GM21390 (cell line): ENCODE measurements at regions not wholly inside any gene's neighbourhood (a gene's known extent, or its start where the extent isn't known, plus 50 kb on each side); places are given as distances from the start of the nearest gene placed in this dataset.
"Not testable (repeated sequence)": the region's sequence is repeated elsewhere in the genome, so short reads cannot be mapped to it uniquely, and the experiment has no call there.

Experiments
- ATAC-seq: cut with Tn5 transposase; IDR thresholded peaks from one replicate; pipeline ENCODE4 v1.9.1; 2021; ENCODE audit not compliant: unreplicated experiment

GRCh38 chr5:57002959-57003485, 51.1 kb upstream of the MIER3 start:
- ATAC-seq = no peak

DNA sequence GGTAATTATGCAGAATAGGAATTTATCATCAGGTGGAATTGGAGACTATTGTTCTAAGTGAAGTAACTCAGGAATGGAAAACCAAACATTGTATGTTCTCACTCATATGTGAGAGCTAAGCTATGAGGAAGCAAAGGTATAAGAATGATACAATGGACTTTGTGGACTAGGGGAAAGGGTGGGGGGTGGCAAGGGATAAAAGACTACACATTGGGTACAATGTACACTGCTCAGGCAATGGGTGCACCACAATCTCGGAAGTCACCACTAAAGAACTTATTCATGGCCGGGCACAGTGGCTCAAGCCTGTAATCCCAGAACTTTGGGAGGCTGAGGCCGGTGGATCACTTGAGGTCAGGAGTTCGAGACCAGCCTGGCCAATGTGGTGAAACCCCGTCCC, 51.6 kb upstream of the MIER3 start:
- ATAC-seq = not testable (repeated sequence)

GRCh38 chr5:57004800-57005199, 52.9 kb upstream of the MIER3 start:
- no peak for ATAC-seq

DNA sequence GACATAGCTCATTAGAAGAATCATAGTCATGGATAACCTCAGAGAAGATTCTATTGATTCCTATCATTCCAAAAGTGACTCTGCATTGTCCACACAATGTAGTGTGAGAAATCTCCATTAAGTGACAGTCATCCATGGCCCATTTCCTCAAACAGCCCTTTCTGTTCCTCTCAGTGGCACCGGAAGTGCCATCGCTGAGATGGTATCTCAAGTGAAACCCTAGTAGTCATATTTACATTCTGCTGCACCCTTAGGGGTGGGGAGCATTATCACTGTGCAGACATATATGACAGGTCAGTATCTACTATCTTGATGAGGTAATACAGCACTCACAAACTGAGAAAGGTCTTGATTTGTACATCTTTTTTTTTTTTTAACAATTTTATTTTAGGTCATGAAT, 55.4 kb upstream of the MIER3 start:
- peak; percentile 66 for ATAC-seq

DNA sequence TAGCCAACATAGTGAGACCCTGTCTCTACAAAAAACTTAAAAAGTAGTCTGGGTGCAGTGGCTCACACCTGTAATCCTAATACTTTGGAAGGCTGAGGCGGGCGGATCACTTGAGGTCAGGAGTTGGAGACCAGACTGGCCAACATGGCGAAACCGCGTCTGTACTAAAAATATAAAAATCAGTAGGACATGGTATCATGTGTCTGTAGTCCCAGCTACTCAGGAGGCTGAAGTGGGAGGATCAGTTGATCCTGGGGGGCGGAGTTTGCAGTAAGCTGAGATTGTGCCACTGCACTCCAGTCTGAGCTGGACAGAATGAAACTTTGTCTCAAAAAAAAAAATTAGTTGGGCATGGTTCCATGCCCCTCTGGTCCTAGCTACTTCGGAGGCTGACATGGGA, 57.9 kb upstream of the MIER3 start:
- ATAC-seq = no peak

DNA sequence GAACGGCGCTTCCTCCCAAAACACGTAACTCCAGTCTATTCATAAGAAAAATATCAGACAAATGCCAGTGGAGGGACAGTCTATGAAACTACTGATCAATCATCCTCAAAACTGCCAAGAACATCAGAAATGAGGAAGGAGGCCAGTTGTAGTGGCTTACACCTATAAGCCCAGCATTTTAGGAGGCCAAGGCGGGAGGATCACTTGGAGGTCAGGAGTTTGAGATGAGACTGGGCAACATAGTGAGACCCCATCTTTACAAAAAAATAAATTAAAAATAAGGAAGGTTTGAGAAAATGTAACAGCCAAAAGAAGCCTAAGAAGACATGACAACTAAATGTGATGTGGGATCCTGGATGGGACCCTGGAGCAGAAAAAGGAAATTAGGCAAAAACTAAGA, 58.9 kb upstream of the MIER3 start:
- no peak for ATAC-seq

DNA sequence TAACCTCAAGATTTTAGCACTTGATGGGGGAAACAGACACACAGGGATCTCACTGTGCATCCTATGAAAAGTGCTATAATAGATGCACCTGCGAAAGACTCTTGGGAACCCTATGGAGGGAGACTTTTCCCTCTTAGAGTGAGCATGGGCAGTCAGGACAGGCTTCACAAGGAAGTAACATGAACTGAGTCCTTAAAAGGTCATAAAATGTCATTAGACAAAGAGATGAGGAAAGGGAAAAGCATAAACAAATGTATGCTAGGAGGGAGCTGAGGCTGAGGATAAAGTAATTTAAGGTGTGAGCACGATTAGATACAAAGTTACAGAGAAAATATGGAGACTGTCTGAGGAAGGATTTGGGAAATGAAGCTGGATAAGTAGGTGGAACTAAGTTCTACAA, 60.6 kb upstream of the MIER3 start:
- ATAC-seq = no peak

- no peak for ATAC-seq
These were observed 74.0 kb upstream of the MIER3 start for GRCh38 chr5:57025961-57026360.

DNA sequence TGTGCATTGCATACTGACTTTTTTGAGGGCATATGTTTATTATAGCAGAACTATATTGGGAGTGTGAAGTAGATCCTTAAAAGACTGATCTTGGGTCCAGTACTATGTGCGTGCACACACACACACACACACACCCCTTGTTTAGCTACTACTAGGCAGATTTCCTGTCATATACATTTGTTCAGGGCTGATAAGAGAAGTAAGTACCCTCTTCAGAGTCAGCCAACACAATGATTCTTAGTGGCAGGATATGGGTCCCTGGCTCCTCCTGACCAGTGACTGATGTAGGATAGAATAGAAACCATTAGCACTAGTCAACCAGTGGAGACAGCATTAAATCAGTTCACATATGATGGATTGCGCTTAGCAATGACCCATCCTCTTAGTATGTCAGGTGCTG, 76.2 kb upstream of the MIER3 start:
- no peak for ATAC-seq

GRCh38 chr5:57032151-57032551, 80.2 kb upstream of the MIER3 start:
- no peak for ATAC-seq

DNA sequence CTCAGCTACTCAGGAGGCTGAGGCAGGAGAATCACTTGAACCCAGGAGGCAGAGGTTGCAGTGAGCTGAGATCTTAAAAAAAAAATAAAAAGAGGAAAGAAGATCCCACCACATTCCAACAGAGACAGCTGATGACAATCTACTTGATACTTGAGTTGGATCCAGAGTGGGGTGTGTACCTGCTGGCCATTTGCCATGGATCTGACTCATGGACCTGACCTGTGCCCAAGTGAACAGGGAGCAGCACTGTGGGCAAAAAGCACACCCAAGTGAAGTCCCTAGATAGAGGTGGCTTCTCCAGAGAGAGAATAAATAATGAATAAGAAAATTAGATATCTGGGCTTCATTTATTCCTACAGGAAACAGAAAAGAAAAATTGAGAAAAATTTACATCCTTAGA, 81.2 kb upstream of the MIER3 start:
- ATAC-seq = no peak

DNA sequence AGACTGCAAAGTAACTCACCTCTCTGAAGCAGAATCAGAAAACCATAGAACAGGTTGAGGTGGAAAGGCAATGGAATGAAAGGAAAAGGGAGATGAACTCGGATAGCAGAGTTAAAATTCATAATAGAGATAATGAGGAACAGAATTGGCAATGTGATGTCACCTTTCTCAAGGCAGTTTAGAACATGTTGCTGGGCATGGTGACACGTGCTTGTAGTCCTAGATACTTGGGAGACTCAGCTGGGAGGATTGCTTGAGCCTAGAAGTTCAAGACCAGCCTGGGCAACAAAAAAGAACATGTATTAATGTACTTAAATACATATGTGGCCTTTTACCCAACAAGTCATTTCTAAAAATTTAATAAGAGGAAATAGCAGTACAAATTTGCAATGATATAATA, 81.6 kb upstream of the MIER3 start:
- no peak for ATAC-seq

- ATAC-seq = no peak
These were observed 82.4 kb upstream of the MIER3 start for GRCh38 chr5:57034201-57034916.

DNA sequence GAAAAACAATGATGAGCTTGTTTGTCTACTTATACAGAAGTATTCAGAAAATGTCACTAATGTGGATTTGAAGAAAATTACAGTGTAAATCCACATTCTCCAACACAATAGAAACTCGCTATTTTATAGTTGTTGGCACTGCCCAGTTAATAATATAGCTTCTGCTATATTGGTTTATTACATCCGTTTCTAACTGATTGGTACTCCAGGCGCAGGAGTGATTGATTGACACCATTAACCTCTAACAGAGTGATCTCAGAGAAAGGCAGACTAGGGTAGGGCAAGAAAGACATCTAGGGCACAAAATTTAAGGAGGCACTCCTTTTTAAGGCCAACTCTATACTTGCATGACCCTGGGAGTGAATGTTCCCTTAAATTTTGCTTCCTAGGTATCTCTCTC, 84.0 kb upstream of the MIER3 start:
- no peak for ATAC-seq

DNA sequence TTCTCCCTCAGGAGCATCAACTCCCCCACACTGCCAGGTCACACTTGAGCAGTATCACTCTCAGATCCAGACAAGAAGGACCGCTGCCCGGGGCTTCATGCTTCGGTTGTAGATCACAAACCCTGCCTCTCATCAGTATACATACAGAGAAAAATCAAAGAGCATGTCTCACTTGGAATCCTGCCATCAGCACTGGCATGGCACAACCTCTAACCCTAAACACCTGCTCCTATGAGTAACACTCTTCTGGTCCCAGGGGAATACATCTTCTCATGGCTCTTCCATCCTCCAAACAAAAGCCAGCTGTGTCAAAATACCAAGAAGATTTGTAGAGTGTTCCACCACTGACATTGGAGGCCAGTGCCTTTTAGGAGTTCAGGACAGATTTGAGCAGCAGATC, 84.8 kb upstream of the MIER3 start:
- ATAC-seq = no peak

GRCh38 chr5:57037355-57037754, 85.4 kb upstream of the MIER3 start:
- no peak for ATAC-seq

DNA sequence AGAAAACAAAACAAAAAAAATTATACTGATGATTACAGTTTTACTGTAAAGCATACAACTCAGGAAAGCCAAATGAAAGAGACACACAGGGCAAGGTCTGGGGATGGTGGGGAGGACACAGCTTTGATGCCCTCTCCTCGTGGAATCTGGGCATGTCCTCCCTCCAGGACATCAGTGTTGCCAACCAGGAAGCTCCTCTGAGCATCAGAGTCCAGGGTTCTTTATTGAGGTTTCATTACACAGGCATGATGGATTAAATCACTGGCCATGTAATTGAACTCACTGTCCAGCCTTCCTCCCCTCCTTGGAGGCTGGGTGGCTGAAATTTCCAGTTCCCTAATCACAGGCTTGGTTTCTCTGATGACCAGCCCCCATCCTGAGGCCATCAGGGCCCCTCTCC, 89.6 kb upstream of the MIER3 start:
- no peak for ATAC-seq

DNA sequence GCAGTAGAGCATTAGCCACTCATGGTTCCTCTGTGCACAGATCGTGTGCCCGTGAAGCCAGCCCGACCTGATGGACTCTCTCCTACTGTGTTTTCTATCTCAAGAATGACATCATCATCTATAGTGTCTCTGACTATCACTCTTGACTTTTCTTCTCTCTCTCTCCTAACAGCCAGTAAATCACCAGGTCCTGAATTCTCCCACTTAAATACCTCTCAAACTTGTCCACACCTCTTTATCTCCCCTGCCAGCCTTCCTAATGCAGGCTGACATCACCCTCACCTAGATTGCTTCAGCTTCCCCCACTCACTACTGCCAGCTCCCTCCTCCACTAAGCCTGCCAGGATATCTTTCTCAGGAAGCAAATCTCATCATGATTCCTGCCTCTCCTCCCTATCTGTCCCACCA, 90.6 kb upstream of the MIER3 start:
- no peak for ATAC-seq

DNA sequence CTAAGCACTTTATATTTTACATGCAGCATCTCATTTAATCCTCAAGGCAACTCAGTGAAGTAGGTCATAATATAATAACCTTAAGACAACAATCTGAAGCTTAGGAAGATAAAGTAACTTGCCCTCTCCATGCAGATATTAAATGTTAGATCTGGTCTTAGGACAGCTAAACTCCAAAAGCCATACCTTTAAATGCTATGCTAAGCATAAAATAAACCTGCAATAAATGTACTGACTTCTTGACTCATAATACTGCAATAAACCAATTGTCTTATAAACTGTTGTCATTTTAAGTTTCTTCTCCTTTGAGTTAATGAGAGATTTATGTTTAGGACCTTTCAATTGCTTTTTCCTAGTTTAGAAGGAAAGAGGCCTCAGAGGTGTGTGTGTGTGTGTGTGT, 102.2 kb upstream of the MIER3 start:
- no peak for ATAC-seq

- ATAC-seq = no peak
These were observed 102.7 kb upstream of the MIER3 start for GRCh38 chr5:57054671-57055070.

GRCh38 chr5:57055731-57056130, 103.8 kb upstream of the MIER3 start:
- ATAC-seq = no peak

DNA sequence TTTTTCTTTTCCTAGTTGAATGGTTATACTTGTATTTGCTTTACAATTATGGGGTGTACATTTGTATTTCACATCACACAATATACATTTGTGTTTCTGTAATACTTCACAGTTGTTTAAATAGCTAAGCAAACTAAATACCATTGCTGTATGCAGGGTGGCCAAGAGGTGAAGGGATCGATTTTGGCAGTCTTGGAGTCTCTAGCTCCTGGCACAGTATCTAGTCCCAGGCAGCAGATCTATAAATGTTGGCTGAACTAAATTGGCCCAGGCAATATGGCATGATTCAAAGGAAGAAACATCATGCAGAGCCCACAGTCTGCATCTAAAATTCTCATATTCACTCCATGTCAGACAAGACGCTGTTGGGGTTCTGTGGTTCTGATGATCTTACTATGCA, 110.1 kb upstream of the GPBP1 start:
- no peak for ATAC-seq

- ATAC-seq = no peak
These were observed 106.8 kb upstream of the GPBP1 start for GRCh38 chr5:57066924-57067596.
